ENCODE measurements at regions not wholly inside any gene's neighbourhood (a gene's known extent, or its start where the extent isn't known, plus 50 kb on each side); places are given as distances from the start of the nearest gene placed in this dataset.

GRCh38 chr3:124558991-124559845 is 171.0 kb upstream of the UMPS start:
- no peaks in the 10 kb centered on the region for H3K9me3 ChIP-seq (ENCODE audit: control insufficient read depth in 5 of 5, low read length in 5 of 5)
- no peak overlapping the region for H3K4me3 ChIP-seq (ENCODE audit: low read depth in 1 of 5, low read length in 5 of 5)
- H3K27me3 ChIP-seq (ENCODE audit: control insufficient read depth in 5 of 5, insufficient read depth in 4 of 5, low read length in 5 of 5): no peaks in the 10 kb centered on the region
- H3K9ac ChIP-seq (ENCODE audit: low read length in 5 of 5): no peak overlapping the region
- peak overlapping the region; percentile 49 for H3K27ac ChIP-seq (ENCODE audit: low read depth, low read length)
- H3K4me1 ChIP-seq (ENCODE audit: control insufficient read depth in 5 of 5, insufficient read depth in 5 of 5, low read length in 5 of 5): peaks cover 0 to 24% (median 13%) of the 10 kb centered on the region in 5 donors
- H3K36me3 ChIP-seq (ENCODE audit: control insufficient read depth in 5 of 5, insufficient read depth in 5 of 5, low read length in 5 of 5): peaks cover 0 to 9% (median 6%) of the 10 kb centered on the region in 5 donors

GRCh38 chr3:124559846-124560574 is 170.2 kb upstream of the UMPS start:
- H3K9ac ChIP-seq (ENCODE audit: low read length in 5 of 5): no peak overlapping the region
- no peaks in the 10 kb centered on the region for H3K27me3 ChIP-seq (ENCODE audit: control insufficient read depth in 5 of 5, insufficient read depth in 4 of 5, low read length in 5 of 5)
- H3K27ac ChIP-seq (ENCODE audit: low read depth, low read length): no peak overlapping the region
- no peak overlapping the region for H3K4me3 ChIP-seq (ENCODE audit: low read depth in 1 of 5, low read length in 5 of 5)
- H3K4me1 ChIP-seq (ENCODE audit: control insufficient read depth in 5 of 5, insufficient read depth in 5 of 5, low read length in 5 of 5): peaks cover under 1 to 25% (median 14%) of the 10 kb centered on the region in 5 donors
- peaks cover 0 to 9% (median 6%) of the 10 kb centered on the region in 5 donors for H3K36me3 ChIP-seq (ENCODE audit: control insufficient read depth in 5 of 5, insufficient read depth in 5 of 5, low read length in 5 of 5)
- H3K9me3 ChIP-seq (ENCODE audit: control insufficient read depth in 5 of 5, low read length in 5 of 5): no peaks in the 10 kb centered on the region

- no peaks in the 10 kb centered on the region for H3K27me3 ChIP-seq (ENCODE audit: control insufficient read depth in 5 of 5, insufficient read depth in 4 of 5, low read length in 5 of 5)
- H3K27ac ChIP-seq (ENCODE audit: low read depth, low read length): no peak overlapping the region
- no peaks in the 10 kb centered on the region for H3K9me3 ChIP-seq (ENCODE audit: control insufficient read depth in 5 of 5, low read length in 5 of 5)
- no peak overlapping the region for H3K9ac ChIP-seq (ENCODE audit: low read length in 5 of 5)
- peaks cover 2 to 27% (median 15%) of the 10 kb centered on the region in 5 donors for H3K4me1 ChIP-seq (ENCODE audit: control insufficient read depth in 5 of 5, insufficient read depth in 5 of 5, low read length in 5 of 5)
- H3K4me3 ChIP-seq (ENCODE audit: low read depth in 1 of 5, low read length in 5 of 5): no peak overlapping the region
- peaks cover 0 to 9% (median 6%) of the 10 kb centered on the region in 5 donors for H3K36me3 ChIP-seq (ENCODE audit: control insufficient read depth in 5 of 5, insufficient read depth in 5 of 5, low read length in 5 of 5)
Measured at GRCh38 chr3:124560666-124561215, 169.5 kb upstream of the UMPS start.

GRCh38 chr3:124562769-124563168 is 167.5 kb upstream of the UMPS start:
- Histone ChIP-seq H3K9ac (ENCODE audit: low read length in 5 of 5) (no peak overlapping the region), H3K27me3 (ENCODE audit: control insufficient read depth in 5 of 5, insufficient read depth in 4 of 5, low read length in 5 of 5) (no peaks in the 10 kb centered on the region), H3K4me3 (ENCODE audit: low read depth in 1 of 5, low read length in 5 of 5) (no peak overlapping the region), H3K27ac (ENCODE audit: low read depth, low read length) (no peak overlapping the region), H3K4me1 (ENCODE audit: control insufficient read depth in 5 of 5, insufficient read depth in 5 of 5, low read length in 5 of 5) (peaks cover 2 to 19% (median 15%) of the 10 kb centered on the region in 5 donors), H3K9me3 (ENCODE audit: control insufficient read depth in 5 of 5, low read length in 5 of 5) (no peaks in the 10 kb centered on the region), H3K36me3 (ENCODE audit: control insufficient read depth in 5 of 5, insufficient read depth in 5 of 5, low read length in 5 of 5) (peaks cover 0 to 11% (median 6%) of the 10 kb centered on the region in 5 donors)

- Histone ChIP-seq H3K9me3 (ENCODE audit: control insufficient read depth in 5 of 5, low read length in 5 of 5) (no peaks in the 10 kb centered on the region), H3K27ac (ENCODE audit: low read depth, low read length) (no peak overlapping the region), H3K4me1 (ENCODE audit: control insufficient read depth in 5 of 5, insufficient read depth in 5 of 5, low read length in 5 of 5) (peaks cover 2 to 18% (median 15%) of the 10 kb centered on the region in 5 donors), H3K9ac (ENCODE audit: low read length in 5 of 5) (no peak overlapping the region), H3K4me3 (ENCODE audit: low read depth in 1 of 5, low read length in 5 of 5) (no peak overlapping the region), H3K27me3 (ENCODE audit: control insufficient read depth in 5 of 5, insufficient read depth in 4 of 5, low read length in 5 of 5) (no peaks in the 10 kb centered on the region), H3K36me3 (ENCODE audit: control insufficient read depth in 5 of 5, insufficient read depth in 5 of 5, low read length in 5 of 5) (peaks cover 0 to 11% (median 6%) of the 10 kb centered on the region in 5 donors)
Measured at GRCh38 chr3:124563376-124563775, 166.9 kb upstream of the UMPS start.

- no peaks in the 10 kb centered on the region for H3K27me3 ChIP-seq (ENCODE audit: control insufficient read depth in 5 of 5, insufficient read depth in 4 of 5, low read length in 5 of 5)
- H3K4me1 ChIP-seq (ENCODE audit: control insufficient read depth in 5 of 5, insufficient read depth in 5 of 5, low read length in 5 of 5): peaks cover 0 to 3% (median 3%) of the 10 kb centered on the region in 5 donors
- no peak overlapping the region for H3K27ac ChIP-seq (ENCODE audit: low read depth, low read length)
- no peak overlapping the region for H3K4me3 ChIP-seq (ENCODE audit: low read depth in 1 of 5, low read length in 5 of 5)
- peaks cover 0 to 14% (median 9%) of the 10 kb centered on the region in 5 donors for H3K36me3 ChIP-seq (ENCODE audit: control insufficient read depth in 5 of 5, insufficient read depth in 5 of 5, low read length in 5 of 5)
- H3K9ac ChIP-seq (ENCODE audit: low read length in 5 of 5): no peak overlapping the region
- H3K9me3 ChIP-seq (ENCODE audit: control insufficient read depth in 5 of 5, low read length in 5 of 5): no peaks in the 10 kb centered on the region
Measured at GRCh38 chr3:124565013-124565412, 165.2 kb upstream of the UMPS start.

GRCh38 chr3:124565551-124565950 is 164.7 kb upstream of the UMPS start:
- Histone ChIP-seq H3K4me1 (ENCODE audit: control insufficient read depth in 5 of 5, insufficient read depth in 5 of 5, low read length in 5 of 5) (peaks cover 0 to 3% (median 3%) of the 10 kb centered on the region in 5 donors), H3K4me3 (ENCODE audit: low read depth in 1 of 5, low read length in 5 of 5) (no peak overlapping the region), H3K9ac (ENCODE audit: low read length in 5 of 5) (no peak overlapping the region), H3K9me3 (ENCODE audit: control insufficient read depth in 5 of 5, low read length in 5 of 5) (no peaks in the 10 kb centered on the region), H3K27ac (ENCODE audit: low read depth, low read length) (no peak overlapping the region), H3K36me3 (ENCODE audit: control insufficient read depth in 5 of 5, insufficient read depth in 5 of 5, low read length in 5 of 5) (peaks cover 0 to 14% (median 9%) of the 10 kb centered on the region in 5 donors), H3K27me3 (ENCODE audit: control insufficient read depth in 5 of 5, insufficient read depth in 4 of 5, low read length in 5 of 5) (no peaks in the 10 kb centered on the region)

GRCh38 chr3:124566701-124567100 is 163.6 kb upstream of the UMPS start:
- no peaks in the 10 kb centered on the region for H3K27me3 ChIP-seq (ENCODE audit: control insufficient read depth in 5 of 5, insufficient read depth in 4 of 5, low read length in 5 of 5)
- H3K9ac ChIP-seq (ENCODE audit: low read length in 5 of 5): no peak overlapping the region
- no peak overlapping the region for H3K27ac ChIP-seq (ENCODE audit: low read depth, low read length)
- no peak overlapping the region for H3K4me3 ChIP-seq (ENCODE audit: low read depth in 1 of 5, low read length in 5 of 5)
- peaks cover 0 to 3% (median 3%) of the 10 kb centered on the region in 5 donors for H3K4me1 ChIP-seq (ENCODE audit: control insufficient read depth in 5 of 5, insufficient read depth in 5 of 5, low read length in 5 of 5)
- H3K36me3 ChIP-seq (ENCODE audit: control insufficient read depth in 5 of 5, insufficient read depth in 5 of 5, low read length in 5 of 5): peaks cover 0 to 14% (median 9%) of the 10 kb centered on the region in 5 donors
- H3K9me3 ChIP-seq (ENCODE audit: control insufficient read depth in 5 of 5, low read length in 5 of 5): no peaks in the 10 kb centered on the region

GRCh38 chr3:124567179-124567578 is 163.1 kb upstream of the UMPS start:
- Histone ChIP-seq H3K27me3 (ENCODE audit: control insufficient read depth in 5 of 5, insufficient read depth in 4 of 5, low read length in 5 of 5) (no peaks in the 10 kb centered on the region), H3K4me1 (ENCODE audit: control insufficient read depth in 5 of 5, insufficient read depth in 5 of 5, low read length in 5 of 5) (peaks cover 0 to 3% (median 3%) of the 10 kb centered on the region in 5 donors), H3K9ac (ENCODE audit: low read length in 5 of 5) (no peak overlapping the region), H3K36me3 (ENCODE audit: control insufficient read depth in 5 of 5, insufficient read depth in 5 of 5, low read length in 5 of 5) (peaks cover 0 to 14% (median 9%) of the 10 kb centered on the region in 5 donors), H3K9me3 (ENCODE audit: control insufficient read depth in 5 of 5, low read length in 5 of 5) (no peaks in the 10 kb centered on the region), H3K4me3 (ENCODE audit: low read depth in 1 of 5, low read length in 5 of 5) (no peak overlapping the region), H3K27ac (ENCODE audit: low read depth, low read length) (no peak overlapping the region)
